ENCODE measurements at regions not wholly inside any gene's neighbourhood (a gene's known extent, or its start where the extent isn't known, plus 50 kb on each side); places are given as distances from the start of the nearest gene placed in this dataset.
A peak's percentile ranks its signal among the peaks of the same experiment; 100 is the strongest.
"Not testable (repeated sequence)": the region's sequence is repeated elsewhere in the genome, so short reads cannot be mapped to it uniquely, and the experiment has no call there.

GRCh38 chr7:112981966-112982365, 104.7 kb downstream of the GPR85 start:
- DNase-seq: no peak

GRCh38 chr7:112979055-112979454, 107.6 kb downstream of the GPR85 start:
- DNase-seq: not testable (repeated sequence)

GRCh38 chr7:112977244-112977955, 109.2 kb downstream of the GPR85 start:
- not testable (repeated sequence) for DNase-seq

GRCh38 chr7:112970771-112971170, 115.9 kb downstream of the GPR85 start:
- no peak for DNase-seq

GRCh38 chr7:112969946-112970345, 116.7 kb downstream of the GPR85 start:
- no peak for DNase-seq

GRCh38 chr7:112965506-112965905, 121.1 kb downstream of the GPR85 start:
- no peak for DNase-seq

- no peak for DNase-seq
Measured at GRCh38 chr7:112963634-112964033, 123.0 kb downstream of the GPR85 start.

- no peak for DNase-seq
Measured at GRCh38 chr7:112962815-112963214, 123.8 kb downstream of the GPR85 start.

GRCh38 chr7:112959276-112959675, 127.4 kb downstream of the GPR85 start:
- no peak for DNase-seq

GRCh38 chr7:112958775-112959174, 127.9 kb downstream of the GPR85 start:
- no peak for DNase-seq

GRCh38 chr7:112957901-112958300, 128.7 kb downstream of the GPR85 start:
- DNase-seq: no peak

GRCh38 chr7:112953031-112953430, 133.6 kb downstream of the GPR85 start:
- DNase-seq: not testable (repeated sequence)

- no peak for DNase-seq
Measured at GRCh38 chr7:112951070-112951469, 135.6 kb downstream of the GPR85 start.

GRCh38 chr7:112949682-112950081, 136.9 kb downstream of the GPR85 start:
- DNase-seq: not testable (repeated sequence)

- DNase-seq: no peak
Measured at GRCh38 chr7:112946350-112946749, 140.3 kb downstream of the GPR85 start.

- no peak for DNase-seq
Measured at GRCh38 chr7:112945046-112945445, 141.6 kb downstream of the GPR85 start.

- no peak for DNase-seq
Measured at GRCh38 chr7:112942981-112943380, 143.6 kb downstream of the GPR85 start.

- DNase-seq: not testable (repeated sequence)
Measured at GRCh38 chr7:112942125-112942524, 144.5 kb downstream of the GPR85 start.

GRCh38 chr7:112940314-112940732, 146.3 kb downstream of the GPR85 start:
- DNase-seq: no peak

GRCh38 chr7:112939574-112940313, 146.9 kb downstream of the GPR85 start:
- peak; percentile 99 for DNase-seq

- peak in 1 of 2 donors; percentile 24 for DNase-seq
Measured at GRCh38 chr7:112938863-112939573, 147.6 kb downstream of the GPR85 start.

- no peak for DNase-seq
Measured at GRCh38 chr7:112937651-112938415, 147.6 kb upstream of the TMEM168 start.

GRCh38 chr7:112933598-112933997, 143.4 kb upstream of the TMEM168 start:
- no peak for DNase-seq
